MCF 10A (cell line): ENCODE measurements at regions not wholly inside any gene's neighbourhood (a gene's known extent, or its start where the extent isn't known, plus 50 kb on each side); places are given as distances from the start of the nearest gene placed in this dataset.

Experiments used
- BruUV-seq: library from RNA; stranded (reverse); fragments of 400-500 nt; replicated peaks from 2 replicates; lab custom pipeline; 2021; lab: Mats Ljungman, UMichigan
- CTCF ChIA-PET: fragments of 300-600 bp; sonication (Branson Sonifier 250); formaldehyde crosslinking; extraction: SDS; loops from one replicate; lab custom pipeline; 2021; ENCODE audit warnings: antibody characterized with exemption, inconsistent platforms; lab: Yijun Ruan, JAX
- POLR2A ChIA-PET: fragments of 300-600, 350-650 bp; sonication (Branson Sonifier 250); formaldehyde crosslinking; extraction: SDS; loops from one replicate; lab custom pipeline; 2020; ENCODE audit warnings: antibody characterized with exemption, inconsistent platforms; lab: Yijun Ruan, JAX
- DNase-seq: peaks from one replicate; pipeline ENCODE4 v3.0.0-alpha.2; 2018; ENCODE audit not compliant: unreplicated experiment
- H3K27ac Mint-ChIP-seq: one replicate; pipeline ENCODE4 v1.8.0; 2022; ENCODE audit warnings: mild to moderate bottlenecking, low read depth, mixed read lengths; ENCODE audit not compliant: unreplicated experiment
- H3K27me3 Mint-ChIP-seq: one replicate; pipeline ENCODE4 v1.8.0; 2022; ENCODE audit warnings: mixed read lengths; ENCODE audit not compliant: insufficient read depth, unreplicated experiment
- H3K36me3 Mint-ChIP-seq: one replicate; pipeline ENCODE4 v1.8.0; 2022; ENCODE audit warnings: mild to moderate bottlenecking, moderate library complexity, mixed read lengths; ENCODE audit not compliant: insufficient read depth, unreplicated experiment
- H3K4me1 Mint-ChIP-seq: one replicate; pipeline ENCODE4 v1.8.0; 2022; ENCODE audit warnings: mixed read lengths; ENCODE audit not compliant: insufficient read depth, unreplicated experiment
- H3K4me3 Mint-ChIP-seq: one replicate; pipeline ENCODE4 v1.8.0; 2022; ENCODE audit warnings: mild to moderate bottlenecking, moderate library complexity, mixed read lengths; ENCODE audit not compliant: unreplicated experiment
- H3K9me3 Mint-ChIP-seq: one replicate; pipeline ENCODE4 v1.8.0; 2022; ENCODE audit warnings: mixed read lengths; ENCODE audit not compliant: unreplicated experiment
- CTCF ChIP-seq: fragments of 200-600 bp; IDR thresholded peaks from one replicate; pipeline ENCODE4 v1.8.0; 2022; ENCODE audit warnings: antibody characterized with exemption, mild to moderate bottlenecking; ENCODE audit not compliant: unreplicated experiment
- intact Hi-C: fragments of 100-400 bp; cut with micrococcal nuclease; formaldehyde crosslinking; loops from 2 replicates; pipeline ENCODE4 v1.14.1; 2022

GRCh38 chr2:158041400-158041799 is 60.3 kb upstream of the UPP2 start:
- no peak for TF ChIP-seq CTCF
- CTCF ChIA-PET: interaction anchor here (1.4 to 3.7 kb wide), 3 partner anchors 138 to 712 kb away, joined by 4 to 22 read pairs (median 16); no protein-coding TSS in a partner anchor
- no peak for DNase-seq
- Mint-ChIP-seq H3K27ac (no peak overlapping the region), H3K9me3 (no peaks in the 10 kb centered on the region), H3K4me1 (no peaks in the 10 kb centered on the region), H3K4me3 (no peak overlapping the region), H3K36me3 (no peaks in the 10 kb centered on the region), H3K27me3 (no peaks in the 10 kb centered on the region)
- BruUV-seq: no TSS peak
- POLR2A ChIA-PET: no interaction called here
- intact Hi-C loops: no loop called here

GRCh38 chr2:158038901-158039300 is 62.8 kb upstream of the UPP2 start:
- DNase-seq: no peak
- ChIA-PET POLR2A (interaction anchor here (0.9 kb wide), 1 partner anchor 418 kb away, joined by 4 read pairs; the partner anchor contains the start of genes CCDC148 and PKP4), CTCF (interaction anchor here (1.4 to 3.7 kb wide), 3 partner anchors 16 to 714 kb away, joined by 10 to 22 read pairs (median 16); no protein-coding TSS in a partner anchor)
- H3K36me3 Mint-ChIP-seq: no peaks in the 10 kb centered on the region
- intact Hi-C loops: no loop called here
- TF ChIP-seq CTCF: no peak
- H3K4me1 Mint-ChIP-seq: no peaks in the 10 kb centered on the region
- no peaks in the 10 kb centered on the region for H3K9me3 Mint-ChIP-seq
- no peak overlapping the region for H3K27ac Mint-ChIP-seq
- H3K27me3 Mint-ChIP-seq: no peaks in the 10 kb centered on the region
- no peak overlapping the region for H3K4me3 Mint-ChIP-seq
- BruUV-seq: no TSS peak

- peak; percentile 55 for TF ChIP-seq CTCF
- intact Hi-C loops: loop anchor here (1.0 to 5.0 kb wide), 5 partner anchors 143 to 720 kb away; no protein-coding TSS in a partner anchor
- BruUV-seq: no TSS peak
- Mint-ChIP-seq H3K4me1 (no peaks in the 10 kb centered on the region), H3K9me3 (no peaks in the 10 kb centered on the region), H3K27ac (no peak overlapping the region), H3K36me3 (no peaks in the 10 kb centered on the region), H3K27me3 (peaks cover 16% of the 10 kb centered on the region), H3K4me3 (no peak overlapping the region)
- POLR2A ChIA-PET: interaction anchor here (0.7 to 1.6 kb wide), 4 partner anchors 10 to 611 kb away, joined by 3 to 5 read pairs (median 4); no protein-coding TSS in a partner anchor
- peak; percentile 68 for DNase-seq
- CTCF ChIA-PET: interaction anchor here (0.5 to 7.7 kb wide), 57 partner anchors 9 to 1906 kb away, joined by 3 to 435 read pairs (median 4); partner anchors contain the start of gene ERMN
These were observed 67.3 kb upstream of the UPP2 start for GRCh38 chr2:158034198-158034866.

GRCh38 chr2:158031371-158031770 is 70.3 kb upstream of the UPP2 start:
- Mint-ChIP-seq H3K4me1 (no peaks in the 10 kb centered on the region), H3K27ac (no peak overlapping the region), H3K36me3 (no peaks in the 10 kb centered on the region), H3K9me3 (no peaks in the 10 kb centered on the region), H3K4me3 (no peak overlapping the region), H3K27me3 (peaks cover 16% of the 10 kb centered on the region)
- POLR2A ChIA-PET: no interaction called here
- CTCF ChIA-PET: interaction anchor here (0.6 to 7.7 kb wide), 10 partner anchors 8 to 717 kb away, joined by 3 to 435 read pairs (median 4); no protein-coding TSS in a partner anchor
- TF ChIP-seq CTCF: no peak
- BruUV-seq: no TSS peak
- intact Hi-C loops: loop anchor here (5.0 kb wide), 2 partner anchors 146 to 586 kb away; no protein-coding TSS in a partner anchor
- no peak for DNase-seq
